DND-41 (cell line): ENCODE measurements at regions not wholly inside any gene's neighbourhood (a gene's known extent, or its start where the extent isn't known, plus 50 kb on each side); places are given as distances from the start of the nearest gene placed in this dataset.

ENCODE experiments used
- ATAC-seq: fragments of 200-7000 bp; cut with Tn5 transposase; 3 replicates; pipeline ENCODE4 v1.9.1; 2021; ENCODE audit warnings: low read depth; ENCODE audit not compliant: insufficient read depth
- DNase-seq: peaks from one replicate; pipeline ENCODE4 v3.0.0-alpha.2; 2020
- H2AFZ ChIP-seq: 2 replicates; pipeline ENCODE4 v1.6.0; 2012; ENCODE audit warnings: low read depth, low read length
- H3K27ac ChIP-seq: 2 replicates; pipeline ENCODE4 v1.5.1; 2012; ENCODE audit warnings: low read length, inconsistent platforms
- H3K27me3 ChIP-seq: fragments of 200-600 bp; sonication (generic); 2 replicates; pipeline ENCODE4 v1.6.0; 2012; ENCODE audit warnings: low read length, mild to moderate bottlenecking, inconsistent platforms; ENCODE audit not compliant: insufficient read depth, poor library complexity
- H3K36me3 ChIP-seq: 2 replicates; pipeline ENCODE4 v1.5.1; 2012; ENCODE audit warnings: low read length, inconsistent platforms; ENCODE audit not compliant: insufficient read depth
- H3K4me1 ChIP-seq: 2 replicates; pipeline ENCODE4 v1.5.1; 2012; ENCODE audit warnings: mild to moderate bottlenecking, low read length; ENCODE audit not compliant: insufficient read depth
- H3K4me2 ChIP-seq: 2 replicates; pipeline ENCODE4 v1.6.0; 2012; ENCODE audit warnings: mild to moderate bottlenecking, moderate library complexity, low read length, inconsistent platforms; ENCODE audit not compliant: insufficient read depth
- H3K4me3 ChIP-seq, 2 experiments: fragments of 200-600 bp in 1 of 2; shearing (Covaris generic) in 1 of 2; 2 replicates each; pipeline ENCODE4 v1.5.1; 2012 to 2016; ENCODE audit warnings: inconsistent platforms in 2 of 2, low read length in 2 of 2, mild to moderate bottlenecking in 2 of 2, low read depth in 1 of 2, moderate library complexity in 1 of 2
- H3K79me2 ChIP-seq: 2 replicates; pipeline ENCODE4 v1.6.0; 2012; ENCODE audit warnings: low read length, inconsistent platforms; ENCODE audit not compliant: insufficient read depth
- H3K9ac ChIP-seq: 2 replicates; pipeline ENCODE4 v1.6.0; 2012; ENCODE audit warnings: low read depth, mild to moderate bottlenecking, inconsistent platforms, low read length, moderate library complexity
- H3K9me3 ChIP-seq: 2 replicates; pipeline ENCODE4 v1.5.1; 2012; ENCODE audit warnings: low read length, moderate library complexity, mild to moderate bottlenecking, inconsistent platforms; ENCODE audit not compliant: insufficient read depth, severe bottlenecking
- H4K20me1 ChIP-seq: 2 replicates; pipeline ENCODE4 v1.6.0; 2012; ENCODE audit warnings: low read length; ENCODE audit not compliant: insufficient read depth
- EZH2 ChIP-seq: IDR thresholded peaks from 3 replicates; pipeline ENCODE4 v1.6.1; 2012; ENCODE audit warnings: borderline replicate concordance, low read depth, mild to moderate bottlenecking, moderate library complexity, low read length, inconsistent platforms; ENCODE audit not compliant: severe bottlenecking
- TF ChIP-seq, protein P1 (sequence below): IDR thresholded peaks from 2 replicates; pipeline ENCODE4 v1.5.1; 2012; ENCODE audit warnings: borderline replicate concordance, low read length, moderate library complexity, mild to moderate bottlenecking; ENCODE audit not compliant: poor library complexity, severe bottlenecking; ENCODE audit errors: extremely low read depth

DNA sequence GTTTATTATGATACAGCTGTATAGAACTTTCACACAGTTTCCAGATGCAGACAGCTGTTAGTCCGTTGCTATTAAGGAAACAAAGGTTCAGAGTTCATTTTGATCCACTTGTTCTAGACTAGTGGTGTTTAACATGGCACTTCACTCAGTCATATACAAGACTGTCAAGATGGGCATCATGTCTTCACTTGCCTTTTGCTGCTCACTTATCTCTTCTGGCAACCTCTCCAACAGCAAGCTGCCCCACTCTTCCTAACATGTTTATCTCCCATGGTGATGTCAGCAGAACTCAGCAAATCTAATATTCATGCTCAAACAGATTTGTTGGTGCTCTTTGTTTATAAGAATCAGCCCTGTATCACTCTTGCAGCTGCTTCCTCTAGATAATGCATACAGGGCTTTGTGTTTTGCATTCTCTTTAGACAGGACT lies 236.2 kb upstream of the HAND2 start:
- Histone ChIP-seq H3K9me3 (no peaks in the 10 kb centered on the region), H3K9ac (no peak overlapping the region), H3K27me3 (no peaks in the 10 kb centered on the region), H2AFZ (no peak overlapping the region), H3K4me2 (no peak overlapping the region), H4K20me1 (no peaks in the 10 kb centered on the region), H3K79me2 (no peaks in the 10 kb centered on the region), H3K36me3 (no peaks in the 10 kb centered on the region), H3K4me1 (no peaks in the 10 kb centered on the region), H3K4me3 (no peak overlapping the region), H3K27ac (no peak overlapping the region)
- DNase-seq (no peak), ATAC-seq (no peak)
- TF ChIP-seq EZH2: no peak
- TF ChIP-seq, protein P1, sequence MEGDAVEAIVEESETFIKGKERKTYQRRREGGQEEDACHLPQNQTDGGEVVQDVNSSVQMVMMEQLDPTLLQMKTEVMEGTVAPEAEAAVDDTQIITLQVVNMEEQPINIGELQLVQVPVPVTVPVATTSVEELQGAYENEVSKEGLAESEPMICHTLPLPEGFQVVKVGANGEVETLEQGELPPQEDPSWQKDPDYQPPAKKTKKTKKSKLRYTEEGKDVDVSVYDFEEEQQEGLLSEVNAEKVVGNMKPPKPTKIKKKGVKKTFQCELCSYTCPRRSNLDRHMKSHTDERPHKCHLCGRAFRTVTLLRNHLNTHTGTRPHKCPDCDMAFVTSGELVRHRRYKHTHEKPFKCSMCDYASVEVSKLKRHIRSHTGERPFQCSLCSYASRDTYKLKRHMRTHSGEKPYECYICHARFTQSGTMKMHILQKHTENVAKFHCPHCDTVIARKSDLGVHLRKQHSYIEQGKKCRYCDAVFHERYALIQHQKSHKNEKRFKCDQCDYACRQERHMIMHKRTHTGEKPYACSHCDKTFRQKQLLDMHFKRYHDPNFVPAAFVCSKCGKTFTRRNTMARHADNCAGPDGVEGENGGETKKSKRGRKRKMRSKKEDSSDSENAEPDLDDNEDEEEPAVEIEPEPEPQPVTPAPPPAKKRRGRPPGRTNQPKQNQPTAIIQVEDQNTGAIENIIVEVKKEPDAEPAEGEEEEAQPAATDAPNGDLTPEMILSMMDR: no peak

DNA sequence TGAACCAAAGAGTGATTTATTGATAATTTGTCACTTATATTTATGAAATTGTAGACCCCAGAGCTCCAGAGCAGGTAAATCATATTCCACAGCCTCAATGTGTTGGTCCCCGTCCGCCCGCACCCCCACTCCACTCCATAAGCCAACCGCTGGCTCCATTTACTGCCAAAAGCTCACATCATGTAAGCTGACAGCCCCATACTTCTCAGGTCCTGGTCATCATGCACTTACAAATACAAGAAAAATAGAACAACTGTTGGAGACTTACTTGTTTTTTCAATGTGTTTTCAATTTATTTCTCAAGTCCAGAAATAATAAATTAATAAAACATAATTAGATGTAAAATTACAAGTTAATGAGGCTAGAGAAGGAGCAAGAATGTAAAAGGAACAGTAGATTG lies 235.7 kb upstream of the HAND2 start:
- H3K4me3 ChIP-seq: no peak overlapping the region
- DNase-seq (no peak), ATAC-seq (no peak)
- no peaks in the 10 kb centered on the region for H3K79me2 ChIP-seq
- H3K36me3 ChIP-seq: no peaks in the 10 kb centered on the region
- no peaks in the 10 kb centered on the region for H3K9me3 ChIP-seq
- no peak overlapping the region for H3K4me2 ChIP-seq
- H3K4me1 ChIP-seq: no peaks in the 10 kb centered on the region
- no peaks in the 10 kb centered on the region for H3K27me3 ChIP-seq
- H4K20me1 ChIP-seq: no peaks in the 10 kb centered on the region
- no peak for TF ChIP-seq EZH2
- TF ChIP-seq, protein P1: no peak
- H2AFZ ChIP-seq: no peak overlapping the region
- H3K27ac ChIP-seq: no peak overlapping the region
- H3K9ac ChIP-seq: no peak overlapping the region

DNA sequence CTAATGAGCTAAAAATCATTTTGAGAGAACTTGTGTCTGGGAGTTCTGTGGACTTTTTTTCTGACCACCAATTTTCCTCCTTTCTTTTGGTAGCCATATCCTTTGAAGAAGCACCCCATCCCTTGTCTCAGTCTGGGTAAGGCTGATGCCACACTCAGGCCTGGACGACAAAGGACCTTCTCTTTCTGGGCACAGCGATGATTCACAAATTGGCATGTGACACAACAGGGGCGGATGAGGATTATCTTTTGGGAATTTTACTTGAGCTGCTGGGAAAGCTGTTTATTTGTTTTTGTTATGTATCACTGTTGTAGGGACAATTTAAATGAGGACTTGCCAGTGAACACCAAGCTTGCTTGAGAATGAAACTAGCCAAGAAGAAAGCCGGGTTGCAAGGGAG lies 233.4 kb upstream of the HAND2 start:
- H3K27me3 ChIP-seq: no peaks in the 10 kb centered on the region
- no peak overlapping the region for H3K9ac ChIP-seq
- H3K4me3 ChIP-seq: no peak overlapping the region
- H3K27ac ChIP-seq: no peak overlapping the region
- H3K9me3 ChIP-seq: no peaks in the 10 kb centered on the region
- H3K4me1 ChIP-seq: no peaks in the 10 kb centered on the region
- no peak for DNase-seq
- no peaks in the 10 kb centered on the region for H3K36me3 ChIP-seq
- no peak overlapping the region for H2AFZ ChIP-seq
- no peak overlapping the region for H3K4me2 ChIP-seq
- ATAC-seq: no peak
- no peak for TF ChIP-seq EZH2
- TF ChIP-seq, protein P1: no peak
- H3K79me2 ChIP-seq: no peaks in the 10 kb centered on the region
- H4K20me1 ChIP-seq: no peaks in the 10 kb centered on the region

DNA sequence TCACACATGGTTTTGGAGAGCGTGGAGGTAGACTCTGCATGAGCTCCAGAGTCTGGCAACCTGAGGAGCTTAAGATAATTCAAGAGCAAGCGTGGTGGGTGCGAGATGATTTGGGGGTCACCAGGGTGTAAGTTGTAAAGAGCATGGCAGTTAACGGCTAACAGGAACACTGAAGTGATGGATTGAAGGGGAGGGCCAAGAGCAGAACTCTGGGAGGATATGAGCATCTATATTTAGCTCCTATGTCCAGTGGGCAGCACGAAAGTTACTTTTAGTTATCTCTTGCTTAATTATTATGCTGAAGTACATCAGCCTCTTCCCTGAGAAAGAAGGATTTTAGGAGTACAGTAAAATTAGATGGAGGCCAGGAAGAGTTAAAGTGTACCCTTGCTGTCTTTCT lies 231.9 kb upstream of the HAND2 start:
- no peaks in the 10 kb centered on the region for H4K20me1 ChIP-seq
- no peaks in the 10 kb centered on the region for H3K27me3 ChIP-seq
- no peak overlapping the region for H3K4me3 ChIP-seq
- H3K27ac ChIP-seq: no peak overlapping the region
- DNase-seq (no peak), ATAC-seq (no peak)
- no peaks in the 10 kb centered on the region for H3K4me1 ChIP-seq
- H3K9me3 ChIP-seq: no peaks in the 10 kb centered on the region
- H2AFZ ChIP-seq: no peak overlapping the region
- H3K9ac ChIP-seq: no peak overlapping the region
- H3K36me3 ChIP-seq: no peaks in the 10 kb centered on the region
- H3K79me2 ChIP-seq: no peaks in the 10 kb centered on the region
- TF ChIP-seq, protein P1: no peak
- TF ChIP-seq EZH2: no peak
- no peak overlapping the region for H3K4me2 ChIP-seq
